H1 (cell line): ENCODE measurements at regions not wholly inside any gene's neighbourhood (a gene's known extent, or its start where the extent isn't known, plus 50 kb on each side); places are given as distances from the start of the nearest gene placed in this dataset.

Source experiments
- HDAC6 ChIP-seq: IDR thresholded peaks from one replicate; pipeline ENCODE4 v1.7.1; 2012; ENCODE audit warnings: low read depth, mild to moderate bottlenecking, inconsistent platforms, low read length, moderate library complexity
- KDM5A ChIP-seq: fragments of 200-600 bp; IDR thresholded peaks from 2 replicates; pipeline ENCODE4 v1.7.1; 2012; ENCODE audit warnings: mild to moderate bottlenecking, low read length, inconsistent platforms, mixed read lengths
- MAFK ChIP-seq: IDR thresholded peaks from 2 replicates; pipeline ENCODE4 v1.6.1; 2012; ENCODE audit warnings: low read depth, mild to moderate bottlenecking, improper control_type of control experiment, low read length
- POU5F1 ChIP-seq: IDR thresholded peaks from 2 replicates; pipeline ENCODE4 v1.6.1; 2011; ENCODE audit warnings: low read depth, mild to moderate bottlenecking, low read length, moderate library complexity
- RNF2 ChIP-seq: fragments of 200-900, 300-1000 bp; sonication (generic); IDR thresholded peaks from 2 replicates; pipeline ENCODE4 v1.7.1; 2016; ENCODE audit warnings: borderline replicate concordance, low read depth, mild to moderate bottlenecking, antibody characterized with exemption, low read length; ENCODE audit not compliant: poor library complexity, severe bottlenecking; ENCODE audit errors: missing control alignments
- TCF12 ChIP-seq: IDR thresholded peaks from 2 replicates; pipeline ENCODE4 v1.6.1; 2011; ENCODE audit warnings: low read depth, mild to moderate bottlenecking, low read length
- TF ChIP-seq, protein P1 (sequence below): fragments of 300-600 bp; sonication (generic); IDR thresholded peaks from 2 replicates; pipeline ENCODE4 v1.7.1; 2012; ENCODE audit warnings: low read length, moderate library complexity, mild to moderate bottlenecking, inconsistent platforms; ENCODE audit not compliant: insufficient replicate concordance

DNA sequence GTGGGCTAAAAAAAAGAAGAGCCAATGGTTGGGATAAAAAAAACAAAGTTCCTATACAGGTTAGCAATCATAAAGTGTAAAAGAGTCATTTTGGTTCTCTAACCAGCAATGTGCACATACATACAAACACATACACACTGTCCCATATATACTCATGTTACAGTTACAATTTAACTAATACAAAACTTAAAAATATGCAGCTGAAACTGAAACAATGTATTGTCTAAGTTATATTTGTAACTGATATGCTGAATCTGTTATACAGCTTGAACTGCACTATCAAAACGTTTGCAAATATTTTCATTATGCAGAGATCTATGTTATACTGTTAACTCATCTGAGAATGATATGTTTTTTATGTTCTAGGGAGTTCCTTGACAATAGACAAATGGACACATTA, 173.7 kb downstream of the KLF12 start (continued):
- TF ChIP-seq RNF2 (no peak), HDAC6 (no peak), TCF12 (no peak), MAFK (no peak), POU5F1 (no peak), KDM5A (no peak)
- TF ChIP-seq, protein P1, sequence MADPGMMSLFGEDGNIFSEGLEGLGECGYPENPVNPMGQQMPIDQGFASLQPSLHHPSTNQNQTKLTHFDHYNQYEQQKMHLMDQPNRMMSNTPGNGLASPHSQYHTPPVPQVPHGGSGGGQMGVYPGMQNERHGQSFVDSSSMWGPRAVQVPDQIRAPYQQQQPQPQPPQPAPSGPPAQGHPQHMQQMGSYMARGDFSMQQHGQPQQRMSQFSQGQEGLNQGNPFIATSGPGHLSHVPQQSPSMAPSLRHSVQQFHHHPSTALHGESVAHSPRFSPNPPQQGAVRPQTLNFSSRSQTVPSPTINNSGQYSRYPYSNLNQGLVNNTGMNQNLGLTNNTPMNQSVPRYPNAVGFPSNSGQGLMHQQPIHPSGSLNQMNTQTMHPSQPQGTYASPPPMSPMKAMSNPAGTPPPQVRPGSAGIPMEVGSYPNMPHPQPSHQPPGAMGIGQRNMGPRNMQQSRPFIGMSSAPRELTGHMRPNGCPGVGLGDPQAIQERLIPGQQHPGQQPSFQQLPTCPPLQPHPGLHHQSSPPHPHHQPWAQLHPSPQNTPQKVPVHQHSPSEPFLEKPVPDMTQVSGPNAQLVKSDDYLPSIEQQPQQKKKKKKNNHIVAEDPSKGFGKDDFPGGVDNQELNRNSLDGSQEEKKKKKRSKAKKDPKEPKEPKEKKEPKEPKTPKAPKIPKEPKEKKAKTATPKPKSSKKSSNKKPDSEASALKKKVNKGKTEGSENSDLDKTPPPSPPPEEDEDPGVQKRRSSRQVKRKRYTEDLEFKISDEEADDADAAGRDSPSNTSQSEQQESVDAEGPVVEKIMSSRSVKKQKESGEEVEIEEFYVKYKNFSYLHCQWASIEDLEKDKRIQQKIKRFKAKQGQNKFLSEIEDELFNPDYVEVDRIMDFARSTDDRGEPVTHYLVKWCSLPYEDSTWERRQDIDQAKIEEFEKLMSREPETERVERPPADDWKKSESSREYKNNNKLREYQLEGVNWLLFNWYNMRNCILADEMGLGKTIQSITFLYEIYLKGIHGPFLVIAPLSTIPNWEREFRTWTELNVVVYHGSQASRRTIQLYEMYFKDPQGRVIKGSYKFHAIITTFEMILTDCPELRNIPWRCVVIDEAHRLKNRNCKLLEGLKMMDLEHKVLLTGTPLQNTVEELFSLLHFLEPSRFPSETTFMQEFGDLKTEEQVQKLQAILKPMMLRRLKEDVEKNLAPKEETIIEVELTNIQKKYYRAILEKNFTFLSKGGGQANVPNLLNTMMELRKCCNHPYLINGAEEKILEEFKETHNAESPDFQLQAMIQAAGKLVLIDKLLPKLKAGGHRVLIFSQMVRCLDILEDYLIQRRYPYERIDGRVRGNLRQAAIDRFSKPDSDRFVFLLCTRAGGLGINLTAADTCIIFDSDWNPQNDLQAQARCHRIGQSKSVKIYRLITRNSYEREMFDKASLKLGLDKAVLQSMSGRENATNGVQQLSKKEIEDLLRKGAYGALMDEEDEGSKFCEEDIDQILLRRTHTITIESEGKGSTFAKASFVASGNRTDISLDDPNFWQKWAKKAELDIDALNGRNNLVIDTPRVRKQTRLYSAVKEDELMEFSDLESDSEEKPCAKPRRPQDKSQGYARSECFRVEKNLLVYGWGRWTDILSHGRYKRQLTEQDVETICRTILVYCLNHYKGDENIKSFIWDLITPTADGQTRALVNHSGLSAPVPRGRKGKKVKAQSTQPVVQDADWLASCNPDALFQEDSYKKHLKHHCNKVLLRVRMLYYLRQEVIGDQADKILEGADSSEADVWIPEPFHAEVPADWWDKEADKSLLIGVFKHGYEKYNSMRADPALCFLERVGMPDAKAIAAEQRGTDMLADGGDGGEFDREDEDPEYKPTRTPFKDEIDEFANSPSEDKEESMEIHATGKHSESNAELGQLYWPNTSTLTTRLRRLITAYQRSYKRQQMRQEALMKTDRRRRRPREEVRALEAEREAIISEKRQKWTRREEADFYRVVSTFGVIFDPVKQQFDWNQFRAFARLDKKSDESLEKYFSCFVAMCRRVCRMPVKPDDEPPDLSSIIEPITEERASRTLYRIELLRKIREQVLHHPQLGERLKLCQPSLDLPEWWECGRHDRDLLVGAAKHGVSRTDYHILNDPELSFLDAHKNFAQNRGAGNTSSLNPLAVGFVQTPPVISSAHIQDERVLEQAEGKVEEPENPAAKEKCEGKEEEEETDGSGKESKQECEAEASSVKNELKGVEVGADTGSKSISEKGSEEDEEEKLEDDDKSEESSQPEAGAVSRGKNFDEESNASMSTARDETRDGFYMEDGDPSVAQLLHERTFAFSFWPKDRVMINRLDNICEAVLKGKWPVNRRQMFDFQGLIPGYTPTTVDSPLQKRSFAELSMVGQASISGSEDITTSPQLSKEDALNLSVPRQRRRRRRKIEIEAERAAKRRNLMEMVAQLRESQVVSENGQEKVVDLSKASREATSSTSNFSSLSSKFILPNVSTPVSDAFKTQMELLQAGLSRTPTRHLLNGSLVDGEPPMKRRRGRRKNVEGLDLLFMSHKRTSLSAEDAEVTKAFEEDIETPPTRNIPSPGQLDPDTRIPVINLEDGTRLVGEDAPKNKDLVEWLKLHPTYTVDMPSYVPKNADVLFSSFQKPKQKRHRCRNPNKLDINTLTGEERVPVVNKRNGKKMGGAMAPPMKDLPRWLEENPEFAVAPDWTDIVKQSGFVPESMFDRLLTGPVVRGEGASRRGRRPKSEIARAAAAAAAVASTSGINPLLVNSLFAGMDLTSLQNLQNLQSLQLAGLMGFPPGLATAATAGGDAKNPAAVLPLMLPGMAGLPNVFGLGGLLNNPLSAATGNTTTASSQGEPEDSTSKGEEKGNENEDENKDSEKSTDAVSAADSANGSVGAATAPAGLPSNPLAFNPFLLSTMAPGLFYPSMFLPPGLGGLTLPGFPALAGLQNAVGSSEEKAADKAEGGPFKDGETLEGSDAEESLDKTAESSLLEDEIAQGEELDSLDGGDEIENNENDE, result no peak
